ENCODE measurements at regions not wholly inside any gene's neighbourhood (a gene's known extent, or its start where the extent isn't known, plus 50 kb on each side); places are given as distances from the start of the nearest gene placed in this dataset.
A peak's percentile ranks its signal among the peaks of the same experiment; 100 is the strongest.
"Not testable (repeated sequence)": the region's sequence is repeated elsewhere in the genome, so short reads cannot be mapped to it uniquely, and the experiment has no call there.

GRCh38 chr3:106842151-106842550 is 535.1 kb upstream of the CCDC54 start:
- no peak for DNase-seq

GRCh38 chr3:106844638-106845037 is 532.6 kb upstream of the CCDC54 start:
- no peak for DNase-seq

DNA sequence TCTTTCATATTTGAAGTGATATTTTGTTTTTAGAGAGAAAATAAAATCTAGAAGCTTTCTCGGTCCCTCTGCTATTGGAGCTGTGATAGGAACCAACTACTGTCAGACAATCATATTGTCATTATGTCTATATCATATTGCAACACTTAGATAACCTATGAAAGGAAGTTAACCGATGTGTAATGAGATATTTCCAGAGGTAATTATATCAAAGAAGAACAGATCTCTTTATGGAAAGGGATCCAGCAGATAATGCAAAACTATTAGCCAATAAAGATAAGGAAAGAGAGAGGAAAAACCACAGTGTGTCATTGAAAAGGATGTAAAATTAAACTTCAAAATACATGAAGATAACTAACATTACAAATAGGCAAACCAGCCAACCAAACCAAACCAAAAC is 529.1 kb upstream of the CCDC54 start:
- DNase-seq: no peak

DNA sequence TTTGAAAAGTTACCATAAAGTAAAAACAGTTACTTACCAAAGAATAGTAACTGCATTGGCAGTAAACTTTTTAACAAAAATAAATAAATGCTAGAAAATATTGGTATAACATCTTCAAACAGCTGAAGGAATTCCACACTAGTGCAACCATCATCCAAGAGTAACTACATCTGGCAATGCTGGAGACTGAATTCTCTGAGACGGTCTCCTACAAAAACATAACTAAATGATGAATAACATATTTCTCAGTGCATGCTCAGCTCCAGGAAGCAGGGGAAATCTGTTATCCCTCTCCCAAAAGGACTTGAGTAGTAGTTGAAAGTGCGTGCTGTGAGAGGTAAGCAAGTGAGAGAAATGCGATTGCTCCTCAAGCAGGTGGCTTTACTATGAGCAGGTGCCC is 526.8 kb upstream of the CCDC54 start:
- DNase-seq: no peak

GRCh38 chr3:106858321-106858720 is 518.9 kb upstream of the CCDC54 start:
- not testable (repeated sequence) for DNase-seq

DNA sequence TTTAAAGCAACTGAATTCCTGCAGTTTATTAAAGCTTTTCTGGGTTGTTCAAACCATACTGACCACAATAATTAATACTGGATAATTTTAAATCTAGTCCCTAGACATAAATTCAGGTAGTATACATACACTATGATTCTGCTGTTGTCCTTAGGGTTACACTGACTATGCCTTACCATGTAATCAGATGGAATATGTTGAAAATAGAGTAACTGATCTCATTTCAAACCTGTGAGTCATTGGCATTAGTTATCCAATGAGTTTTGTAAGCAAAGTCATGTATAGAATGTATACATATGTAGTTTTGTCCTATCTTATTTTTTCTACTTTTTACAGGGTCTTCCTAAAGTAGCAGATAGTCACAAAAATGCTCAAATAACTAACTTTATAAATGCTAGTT is 517.1 kb upstream of the CCDC54 start:
- DNase-seq: no peak

DNA sequence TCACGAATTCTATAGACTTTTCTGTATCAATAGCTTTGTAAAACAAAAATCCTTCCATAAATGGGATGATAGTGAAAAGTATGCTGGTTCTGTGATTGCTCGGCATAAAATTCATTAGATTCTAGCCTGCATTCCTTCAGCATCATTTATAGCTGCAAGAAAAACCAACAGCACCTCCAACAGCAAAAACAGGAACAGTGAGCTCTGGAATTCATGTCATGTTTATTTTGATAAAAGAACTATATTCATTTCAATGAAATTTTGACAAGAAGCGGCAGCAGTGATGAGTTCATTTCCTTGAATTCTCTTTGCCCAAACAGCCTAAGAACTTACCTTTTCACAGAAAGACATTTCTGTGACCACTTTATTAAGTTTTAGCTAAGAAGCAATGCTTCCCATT is 515.2 kb upstream of the CCDC54 start:
- DNase-seq: no peak

- no peak for DNase-seq
These were observed 499.6 kb upstream of the CCDC54 start for GRCh38 chr3:106877627-106878026.

DNA sequence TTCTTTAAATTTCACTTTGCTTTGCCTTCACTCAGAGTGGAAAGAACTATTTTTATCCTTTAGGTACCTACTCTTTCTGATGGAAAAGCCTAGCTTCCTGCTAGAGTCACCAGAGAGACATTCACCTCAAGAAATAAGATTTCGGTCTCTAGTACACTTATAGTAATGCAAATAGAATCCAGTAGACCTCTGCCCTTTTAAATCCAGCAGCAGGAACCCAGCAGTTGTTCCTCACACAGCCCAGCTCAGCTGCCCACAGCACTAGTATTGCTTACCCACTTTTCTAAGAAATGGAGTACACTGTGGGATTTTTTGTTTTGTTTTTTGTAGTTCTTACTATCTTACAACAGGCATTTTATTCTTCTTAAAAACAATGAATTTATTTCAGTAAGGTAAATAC is 497.0 kb upstream of the CCDC54 start:
- DNase-seq: no peak

DNA sequence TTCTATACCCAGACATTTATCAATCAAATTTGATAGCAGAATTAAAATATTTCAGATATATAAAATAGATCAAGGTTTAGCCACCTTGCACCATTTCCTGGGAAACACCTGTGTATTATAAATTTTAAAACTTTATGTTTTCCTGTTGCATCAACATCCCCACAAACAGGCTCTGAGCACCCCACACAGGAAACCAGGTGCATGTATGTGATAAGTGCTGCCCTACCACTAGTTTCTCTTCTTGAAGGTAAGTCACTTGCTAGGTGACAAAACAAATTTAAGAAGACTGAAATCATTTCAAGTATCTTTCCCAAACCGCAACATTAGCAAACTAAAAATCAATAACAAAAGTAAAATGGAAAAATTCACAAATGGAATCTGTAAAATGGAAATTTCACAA is 496.1 kb upstream of the CCDC54 start:
- DNase-seq: no peak

DNA sequence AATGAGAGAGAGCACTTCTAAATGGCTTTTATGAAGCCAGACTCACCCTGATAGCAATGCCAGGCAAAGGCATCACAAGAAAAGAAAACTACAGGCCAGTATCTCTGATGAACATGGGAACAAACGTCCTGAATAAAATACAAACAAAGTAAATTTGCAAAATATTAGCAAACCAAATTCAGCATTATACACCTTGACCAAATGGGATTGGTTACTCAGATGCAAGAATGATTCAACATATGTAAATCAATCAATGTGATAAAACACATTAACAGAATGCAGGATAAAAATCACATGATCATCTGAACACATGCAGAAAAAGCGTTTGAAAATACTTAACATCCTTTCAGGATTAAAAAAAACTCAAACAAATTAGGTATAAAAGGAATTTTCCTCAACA is 494.9 kb upstream of the CCDC54 start:
- DNase-seq: peak in 1 of 2 experiments; percentile 13

DNA sequence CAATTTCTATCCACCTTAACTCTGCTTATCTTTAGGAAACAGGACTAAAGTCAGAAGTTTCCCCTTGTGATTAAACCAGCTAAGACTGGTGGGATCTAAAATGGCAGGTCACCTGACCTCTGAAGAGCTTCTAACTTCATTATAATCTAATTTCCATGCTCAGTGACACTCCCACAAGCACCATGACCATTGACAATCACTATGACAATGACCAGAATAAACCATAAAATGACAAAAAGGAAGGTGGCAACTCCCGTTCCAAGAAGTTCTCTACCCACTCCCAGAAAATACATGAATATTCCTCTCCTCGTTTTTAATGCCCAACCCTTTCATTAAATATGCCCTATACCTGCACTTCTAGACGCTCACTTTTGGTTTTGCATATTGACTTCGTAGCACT is 471.2 kb upstream of the CCDC54 start:
- DNase-seq: no peak

DNA sequence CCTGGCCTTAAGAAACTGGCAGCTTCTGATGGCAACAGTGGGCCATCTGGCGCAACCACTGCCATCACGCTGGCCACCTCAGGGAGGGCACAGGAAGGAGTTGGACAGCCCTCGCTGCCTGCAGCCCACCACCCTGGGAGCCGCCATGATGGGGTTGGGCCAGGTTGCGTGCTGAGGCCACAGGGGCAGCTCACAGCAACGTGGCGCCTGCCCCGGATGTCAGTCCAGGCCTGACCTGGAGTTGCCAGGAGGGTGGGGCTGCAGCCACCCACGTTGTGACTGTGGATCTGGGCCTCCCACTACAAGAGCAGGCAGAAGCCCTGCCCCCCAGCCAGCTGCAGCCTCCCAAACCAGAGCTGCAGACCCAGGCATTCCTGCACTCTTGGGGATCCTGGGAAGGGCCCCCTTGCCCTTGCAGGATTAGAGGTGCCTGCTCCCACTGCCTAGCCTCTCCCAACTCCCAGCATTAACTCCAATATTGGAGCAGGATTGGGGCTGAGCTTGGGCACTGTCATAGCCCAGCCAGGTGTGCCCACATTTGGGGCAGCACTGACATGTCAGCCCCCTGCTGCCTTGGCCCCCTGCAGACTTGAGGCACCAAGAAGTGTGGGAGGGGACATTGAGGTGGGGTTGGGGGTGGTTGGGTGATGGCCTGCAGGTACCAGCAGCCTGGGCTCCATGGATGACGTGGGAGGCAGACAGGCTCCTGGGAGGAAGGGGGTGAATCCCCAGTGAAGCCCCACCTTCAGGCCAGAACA is 468.9 kb upstream of the CCDC54 start:
- DNase-seq: no peak

DNA sequence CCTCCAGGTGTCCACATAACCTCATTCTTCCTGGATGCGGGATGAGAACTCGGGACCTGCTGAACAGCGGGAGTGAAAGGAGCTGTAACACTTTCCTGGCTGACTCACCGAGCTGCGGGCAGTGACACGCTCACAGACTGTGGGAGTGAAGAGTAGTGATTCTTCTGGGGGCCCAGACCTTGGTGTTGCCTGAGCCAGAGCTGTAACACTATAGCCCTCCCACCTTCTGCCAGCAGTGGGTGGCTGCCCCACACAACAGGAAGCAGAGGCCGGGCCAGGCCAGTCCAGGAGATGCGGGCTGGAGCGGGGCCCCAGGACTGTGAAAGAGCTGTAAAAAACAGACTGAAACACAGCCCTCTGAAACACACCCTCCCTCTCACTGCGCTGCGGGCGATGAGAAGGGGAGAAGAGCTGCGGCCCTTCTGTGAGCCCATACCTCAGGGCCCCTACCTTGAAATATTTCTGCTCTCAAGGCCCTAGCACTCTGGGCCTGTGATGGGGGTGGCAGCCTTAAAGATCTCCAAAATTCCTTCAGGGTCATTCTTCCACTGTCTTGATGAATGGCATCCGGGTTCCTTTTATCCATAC is 464.0 kb upstream of the CCDC54 start:
- DNase-seq: no peak

DNA sequence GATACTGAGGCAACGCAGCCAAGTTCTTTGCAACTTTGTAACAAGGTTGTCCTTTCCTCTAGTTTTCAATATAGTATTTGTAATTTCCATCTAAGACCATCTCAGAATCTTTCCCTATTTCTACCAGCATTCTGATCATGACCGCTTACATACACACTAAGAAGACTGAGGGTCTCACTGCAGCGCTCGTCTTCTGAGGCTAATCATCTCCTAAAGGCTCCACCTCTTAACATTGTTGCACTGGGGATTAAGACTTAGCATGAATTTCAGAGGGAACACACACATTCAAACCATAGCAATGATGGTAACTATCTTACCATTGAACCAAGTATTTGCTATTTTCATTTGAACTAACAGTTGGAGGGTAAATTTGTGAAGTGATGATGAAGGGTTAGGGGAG is 463.3 kb upstream of the CCDC54 start:
- no peak for DNase-seq

DNA sequence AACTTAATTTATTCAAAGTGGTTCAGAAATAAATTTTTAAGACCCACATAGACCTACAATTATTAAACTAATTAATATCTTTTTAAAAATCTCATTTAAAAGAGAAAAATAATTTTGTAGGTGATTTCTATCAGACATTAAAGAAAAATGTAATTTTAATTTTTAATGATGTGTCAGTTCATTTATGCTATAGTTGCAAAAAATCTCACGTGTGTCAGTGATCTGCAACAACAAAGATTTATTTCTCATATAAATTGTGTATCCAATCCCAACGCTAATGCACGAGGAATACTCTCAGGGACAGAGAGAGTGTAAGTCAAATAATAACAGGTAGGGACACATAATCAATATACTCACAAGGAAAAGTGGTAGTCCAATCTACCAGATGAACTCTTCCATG is 456.6 kb upstream of the CCDC54 start:
- no peak for DNase-seq

DNA sequence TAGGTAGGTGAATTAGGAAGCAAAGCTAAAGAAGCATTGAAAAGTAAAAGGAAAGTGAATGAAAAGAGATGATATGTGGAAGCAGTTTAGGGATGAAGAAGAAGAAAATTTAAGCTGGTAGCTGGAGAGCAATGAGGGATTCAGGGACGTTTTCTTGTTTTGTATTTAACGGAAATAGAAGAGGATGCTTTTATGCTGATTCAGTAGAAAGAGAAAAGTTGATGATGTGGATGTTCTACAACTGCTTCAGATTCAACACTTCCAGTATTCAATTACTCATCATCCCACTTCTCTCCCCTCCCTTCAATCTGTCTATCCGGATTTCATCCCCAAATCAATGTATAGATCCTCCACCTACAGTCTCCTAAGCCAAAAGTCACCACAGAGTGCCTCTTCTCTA is 448.2 kb upstream of the CCDC54 start:
- no peak for DNase-seq

- no peak for DNase-seq
These were observed 447.2 kb upstream of the CCDC54 start for GRCh38 chr3:106930086-106930485.

- DNase-seq: no peak
These were observed 445.3 kb upstream of the CCDC54 start for GRCh38 chr3:106931904-106932303.

DNA sequence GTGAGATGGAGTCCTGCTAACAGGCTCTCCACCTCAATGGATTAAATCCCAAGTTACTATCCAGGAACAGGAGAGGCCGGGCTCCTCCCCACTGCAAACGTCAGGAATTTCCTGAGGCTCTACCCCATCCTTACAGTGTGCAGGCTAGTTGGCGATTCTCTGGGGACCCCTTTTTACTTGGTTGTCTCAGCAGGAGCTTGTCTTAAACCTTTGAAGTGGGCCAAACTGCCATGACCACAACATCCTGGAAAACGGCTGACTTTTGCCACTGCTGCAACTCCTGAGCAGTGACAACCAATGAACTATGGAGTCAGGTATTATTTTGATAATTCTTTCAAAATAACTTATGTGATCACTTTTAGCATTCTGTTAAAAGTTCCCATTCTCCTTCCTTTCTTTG is 440.9 kb upstream of the CCDC54 start:
- no peak for DNase-seq

DNA sequence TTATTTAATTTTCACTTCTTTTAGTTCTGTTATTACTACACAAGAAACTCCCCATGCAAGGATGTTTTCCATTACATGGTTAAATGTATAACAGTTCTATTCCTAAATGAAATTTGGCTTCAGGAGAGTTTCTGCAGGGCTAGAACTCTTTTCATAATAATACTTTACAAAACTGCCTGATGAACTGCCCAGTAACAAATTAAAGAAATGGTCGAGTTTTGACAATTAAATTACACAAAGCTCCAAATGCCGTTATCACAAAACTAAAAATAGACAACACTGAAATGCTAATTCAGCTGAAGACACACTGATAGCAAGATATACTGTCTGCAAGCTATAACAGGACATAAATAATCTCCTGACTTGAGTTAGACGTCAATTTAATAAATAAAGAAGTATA is 435.2 kb upstream of the CCDC54 start:
- DNase-seq: no peak

- no peak for DNase-seq
These were observed 434.2 kb upstream of the CCDC54 start for GRCh38 chr3:106943071-106943470.

- no peak for DNase-seq
These were observed 431.8 kb upstream of the CCDC54 start for GRCh38 chr3:106945435-106945834.

DNA sequence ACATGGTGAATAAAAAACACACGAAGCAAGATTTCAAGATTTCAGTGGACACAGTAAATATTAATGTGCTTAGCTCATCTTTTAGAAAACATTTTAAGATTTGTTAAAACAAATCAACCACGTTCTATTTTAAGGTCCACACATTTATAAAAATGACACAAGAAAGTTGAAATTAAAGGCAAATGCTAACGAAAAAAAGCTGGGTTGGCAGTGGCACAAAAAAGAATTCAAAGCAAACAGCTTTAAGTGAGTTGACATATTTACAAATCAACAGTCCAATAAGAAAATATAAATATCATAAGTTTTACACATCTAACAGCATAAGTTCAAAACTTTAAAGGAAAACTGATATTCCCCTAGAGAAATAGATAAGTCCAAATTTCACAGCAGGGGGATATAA is 430.4 kb upstream of the CCDC54 start:
- no peak for DNase-seq

DNA sequence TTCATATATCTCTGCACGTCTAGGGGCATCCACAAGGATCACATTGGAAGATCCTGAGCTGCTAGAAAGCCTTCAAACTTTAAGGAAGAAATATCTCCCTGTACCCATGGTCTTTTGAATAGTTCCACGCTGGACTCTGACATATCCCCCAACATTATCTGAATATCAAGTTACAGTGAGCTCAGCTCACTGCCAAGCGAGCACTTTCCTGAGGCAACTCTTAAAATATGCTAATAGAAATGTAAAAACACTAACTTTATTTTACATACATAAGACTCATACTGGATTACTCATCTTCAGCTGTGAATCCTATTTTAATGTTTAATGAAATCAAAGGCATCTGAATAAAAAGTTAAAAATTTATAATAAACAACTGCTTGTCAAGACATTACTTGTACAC is 420.2 kb upstream of the CCDC54 start:
- no peak for DNase-seq
